ENCODE measurements at regions not wholly inside any gene's neighbourhood (a gene's known extent, or its start where the extent isn't known, plus 50 kb on each side); places are given as distances from the start of the nearest gene placed in this dataset.

DNA sequence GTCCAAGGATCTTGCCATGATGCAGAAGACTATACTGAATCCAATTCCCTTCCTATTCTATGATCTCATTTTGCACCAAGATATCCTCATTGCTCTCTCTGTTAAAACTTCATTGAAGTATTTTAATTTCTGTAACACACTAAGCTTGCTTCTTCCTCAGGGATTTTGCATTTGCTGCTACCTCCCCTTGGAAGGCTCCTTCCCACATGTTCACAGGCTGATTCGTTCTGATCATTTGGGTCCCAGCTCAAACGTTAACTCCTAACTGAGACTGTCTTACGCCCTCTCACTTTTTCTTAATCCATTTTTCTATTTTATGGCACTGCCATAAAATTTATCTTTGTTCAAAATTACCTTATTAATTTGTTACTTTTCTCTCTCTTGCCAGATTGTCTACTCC lies 713.0 kb upstream of the LRRC4C start:
- Histone ChIP-seq H4K20me1 (ENCODE audit: control insufficient read depth, insufficient read depth, low read depth, low read length) (no peaks in the 10 kb centered on the region), H3K4me1 (ENCODE audit: control insufficient read depth, low read length) (no peaks in the 10 kb centered on the region), H3K9me3 (ENCODE audit: control insufficient read depth, insufficient read depth, low read length) (no peaks in the 10 kb centered on the region), H3K4me2 (ENCODE audit: low read length) (no peak overlapping the region), H3K79me2 (ENCODE audit: control insufficient read depth, low read length) (no peaks in the 10 kb centered on the region), H3F3A (ENCODE audit: control insufficient read depth, insufficient read depth) (no peaks in the 10 kb centered on the region), H3K36me3 (ENCODE audit: control insufficient read depth, low read length) (no peaks in the 10 kb centered on the region), H3K27me3 (ENCODE audit: control insufficient read depth, low read length) (no peaks in the 10 kb centered on the region), H3K4me3 (ENCODE audit: low read length) (no peak overlapping the region), H3K9me2 (replicated peaks; ENCODE audit: control insufficient read depth, low read length) (no peaks in the 10 kb centered on the region), H3K27ac (ENCODE audit: low read depth, low read length) (no peak overlapping the region)
- TF ChIP-seq, protein P1, sequence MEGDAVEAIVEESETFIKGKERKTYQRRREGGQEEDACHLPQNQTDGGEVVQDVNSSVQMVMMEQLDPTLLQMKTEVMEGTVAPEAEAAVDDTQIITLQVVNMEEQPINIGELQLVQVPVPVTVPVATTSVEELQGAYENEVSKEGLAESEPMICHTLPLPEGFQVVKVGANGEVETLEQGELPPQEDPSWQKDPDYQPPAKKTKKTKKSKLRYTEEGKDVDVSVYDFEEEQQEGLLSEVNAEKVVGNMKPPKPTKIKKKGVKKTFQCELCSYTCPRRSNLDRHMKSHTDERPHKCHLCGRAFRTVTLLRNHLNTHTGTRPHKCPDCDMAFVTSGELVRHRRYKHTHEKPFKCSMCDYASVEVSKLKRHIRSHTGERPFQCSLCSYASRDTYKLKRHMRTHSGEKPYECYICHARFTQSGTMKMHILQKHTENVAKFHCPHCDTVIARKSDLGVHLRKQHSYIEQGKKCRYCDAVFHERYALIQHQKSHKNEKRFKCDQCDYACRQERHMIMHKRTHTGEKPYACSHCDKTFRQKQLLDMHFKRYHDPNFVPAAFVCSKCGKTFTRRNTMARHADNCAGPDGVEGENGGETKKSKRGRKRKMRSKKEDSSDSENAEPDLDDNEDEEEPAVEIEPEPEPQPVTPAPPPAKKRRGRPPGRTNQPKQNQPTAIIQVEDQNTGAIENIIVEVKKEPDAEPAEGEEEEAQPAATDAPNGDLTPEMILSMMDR (IDR thresholded peaks at IDR 0.05; ENCODE audit: low read depth, low read length, poor library complexity, severe bottlenecking) = no peak
- TF ChIP-seq EZH2phosphoT487 (IDR thresholded peaks at IDR 0.05; ENCODE audit: borderline replicate concordance, low read length) = no peak

- Histone ChIP-seq H3K9me2 (replicated peaks; ENCODE audit: control insufficient read depth, low read length) (no peaks in the 10 kb centered on the region), H3K36me3 (ENCODE audit: control insufficient read depth, low read length) (no peaks in the 10 kb centered on the region), H3K4me3 (ENCODE audit: low read length) (no peak overlapping the region), H3K27ac (ENCODE audit: low read depth, low read length) (no peak overlapping the region), H3K79me2 (ENCODE audit: control insufficient read depth, low read length) (no peaks in the 10 kb centered on the region), H3K4me1 (ENCODE audit: control insufficient read depth, low read length) (no peaks in the 10 kb centered on the region), H3K27me3 (ENCODE audit: control insufficient read depth, low read length) (no peaks in the 10 kb centered on the region), H3K9me3 (ENCODE audit: control insufficient read depth, insufficient read depth, low read length) (no peaks in the 10 kb centered on the region), H4K20me1 (ENCODE audit: control insufficient read depth, insufficient read depth, low read depth, low read length) (no peaks in the 10 kb centered on the region), H3K4me2 (ENCODE audit: low read length) (no peak overlapping the region), H3F3A (ENCODE audit: control insufficient read depth, insufficient read depth) (no peaks in the 10 kb centered on the region)
- TF ChIP-seq, protein P1 (IDR thresholded peaks at IDR 0.05; ENCODE audit: low read depth, low read length, poor library complexity, severe bottlenecking) = no peak
- no peak for TF ChIP-seq EZH2phosphoT487 (IDR thresholded peaks at IDR 0.05; ENCODE audit: borderline replicate concordance, low read length)
Observed at GRCh38 chr11:42175203-42175602, 715.8 kb upstream of the LRRC4C start.

DNA sequence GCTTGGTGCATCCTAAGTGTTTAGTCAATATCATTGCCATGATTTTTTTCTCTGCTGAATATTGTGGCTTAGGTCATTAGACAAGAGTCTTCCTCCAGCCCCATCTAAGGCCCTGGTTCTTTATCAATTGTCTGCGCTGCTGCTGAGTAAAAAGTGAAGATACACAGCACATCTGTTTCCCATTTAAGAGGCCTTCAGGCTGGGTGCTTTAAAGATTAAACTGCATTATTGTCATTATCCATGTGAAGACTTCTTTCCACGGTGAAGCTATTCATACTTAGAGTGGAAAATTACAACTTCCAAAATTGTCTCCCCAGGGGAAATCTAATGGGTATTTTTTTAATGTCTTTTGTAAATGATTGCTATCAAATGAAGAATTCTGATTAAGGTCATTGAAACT lies 719.8 kb upstream of the LRRC4C start:
- no peaks in the 10 kb centered on the region for H3K4me1 ChIP-seq (ENCODE audit: control insufficient read depth, low read length)
- H4K20me1 ChIP-seq (ENCODE audit: control insufficient read depth, insufficient read depth, low read depth, low read length) = no peaks in the 10 kb centered on the region
- no peaks in the 10 kb centered on the region for H3F3A ChIP-seq (ENCODE audit: control insufficient read depth, insufficient read depth)
- H3K27ac ChIP-seq (ENCODE audit: low read depth, low read length) = no peak overlapping the region
- no peak for TF ChIP-seq EZH2phosphoT487 (IDR thresholded peaks at IDR 0.05; ENCODE audit: borderline replicate concordance, low read length)
- TF ChIP-seq, protein P1 (IDR thresholded peaks at IDR 0.05; ENCODE audit: low read depth, low read length, poor library complexity, severe bottlenecking) = no peak
- H3K27me3 ChIP-seq (ENCODE audit: control insufficient read depth, low read length) = no peaks in the 10 kb centered on the region
- H3K4me2 ChIP-seq (ENCODE audit: low read length) = no peak overlapping the region
- no peaks in the 10 kb centered on the region for H3K9me3 ChIP-seq (ENCODE audit: control insufficient read depth, insufficient read depth, low read length)
- no peaks in the 10 kb centered on the region for H3K36me3 ChIP-seq (ENCODE audit: control insufficient read depth, low read length)
- no peaks in the 10 kb centered on the region for H3K79me2 ChIP-seq (ENCODE audit: control insufficient read depth, low read length)
- H3K4me3 ChIP-seq (ENCODE audit: low read length) = no peak overlapping the region
- no peaks in the 10 kb centered on the region for H3K9me2 ChIP-seq (replicated peaks; ENCODE audit: control insufficient read depth, low read length)

Data from DOHH2 (cell line).